ENCODE measurements at regions not wholly inside any gene's neighbourhood (a gene's known extent, or its start where the extent isn't known, plus 50 kb on each side); places are given as distances from the start of the nearest gene placed in this dataset.

GRCh38 chr3:104988496-104988895 is 378.2 kb upstream of the ALCAM start:
- Histone ChIP-seq H3K4me1 (ENCODE audit: control insufficient read depth, insufficient read depth, low read length) (no peaks in the 10 kb centered on the region), H3K36me3 (ENCODE audit: control insufficient read depth, insufficient read depth, low read length) (no peaks in the 10 kb centered on the region), H3K9ac (ENCODE audit: low read length) (no peak overlapping the region), H3K27ac (ENCODE audit: low read depth, low read length) (no peak overlapping the region), H3K27me3 (ENCODE audit: control insufficient read depth, insufficient read depth, low read length) (no peaks in the 10 kb centered on the region), H3K4me3 (ENCODE audit: low read length) (no peak overlapping the region)

GRCh38 chr3:104989878-104990277 is 376.8 kb upstream of the ALCAM start:
- Histone ChIP-seq H3K9ac (ENCODE audit: low read length) (no peak overlapping the region), H3K27me3 (ENCODE audit: control insufficient read depth, insufficient read depth, low read length) (no peaks in the 10 kb centered on the region), H3K4me1 (ENCODE audit: control insufficient read depth, insufficient read depth, low read length) (no peaks in the 10 kb centered on the region), H3K27ac (ENCODE audit: low read depth, low read length) (no peak overlapping the region), H3K36me3 (ENCODE audit: control insufficient read depth, insufficient read depth, low read length) (no peaks in the 10 kb centered on the region), H3K4me3 (ENCODE audit: low read length) (no peak overlapping the region)

- no peaks in the 10 kb centered on the region for H3K4me1 ChIP-seq (ENCODE audit: control insufficient read depth, insufficient read depth, low read length)
- no peak overlapping the region for H3K4me3 ChIP-seq (ENCODE audit: low read length)
- H3K27ac ChIP-seq (ENCODE audit: low read depth, low read length): no peak overlapping the region
- no peaks in the 10 kb centered on the region for H3K36me3 ChIP-seq (ENCODE audit: control insufficient read depth, insufficient read depth, low read length)
- H3K27me3 ChIP-seq (ENCODE audit: control insufficient read depth, insufficient read depth, low read length): no peaks in the 10 kb centered on the region
- H3K9ac ChIP-seq (ENCODE audit: low read length): no peak overlapping the region
Observed at GRCh38 chr3:104990758-104991157, 376.0 kb upstream of the ALCAM start.

GRCh38 chr3:104992676-104993075 is 374.0 kb upstream of the ALCAM start:
- no peak overlapping the region for H3K27ac ChIP-seq (ENCODE audit: low read depth, low read length)
- no peak overlapping the region for H3K9ac ChIP-seq (ENCODE audit: low read length)
- no peaks in the 10 kb centered on the region for H3K4me1 ChIP-seq (ENCODE audit: control insufficient read depth, insufficient read depth, low read length)
- no peaks in the 10 kb centered on the region for H3K27me3 ChIP-seq (ENCODE audit: control insufficient read depth, insufficient read depth, low read length)
- no peaks in the 10 kb centered on the region for H3K36me3 ChIP-seq (ENCODE audit: control insufficient read depth, insufficient read depth, low read length)
- no peak overlapping the region for H3K4me3 ChIP-seq (ENCODE audit: low read length)

- Histone ChIP-seq H3K36me3 (ENCODE audit: control insufficient read depth, insufficient read depth, low read length) (no peaks in the 10 kb centered on the region), H3K4me1 (ENCODE audit: control insufficient read depth, insufficient read depth, low read length) (no peaks in the 10 kb centered on the region), H3K27ac (ENCODE audit: low read depth, low read length) (no peak overlapping the region), H3K4me3 (ENCODE audit: low read length) (no peak overlapping the region), H3K9ac (ENCODE audit: low read length) (no peak overlapping the region), H3K27me3 (ENCODE audit: control insufficient read depth, insufficient read depth, low read length) (no peaks in the 10 kb centered on the region)
Observed at GRCh38 chr3:105006164-105006563, 360.5 kb upstream of the ALCAM start.

- no peak overlapping the region for H3K4me3 ChIP-seq (ENCODE audit: low read length)
- no peaks in the 10 kb centered on the region for H3K27me3 ChIP-seq (ENCODE audit: control insufficient read depth, insufficient read depth, low read length)
- no peaks in the 10 kb centered on the region for H3K36me3 ChIP-seq (ENCODE audit: control insufficient read depth, insufficient read depth, low read length)
- no peaks in the 10 kb centered on the region for H3K4me1 ChIP-seq (ENCODE audit: control insufficient read depth, insufficient read depth, low read length)
- H3K9ac ChIP-seq (ENCODE audit: low read length): no peak overlapping the region
- no peak overlapping the region for H3K27ac ChIP-seq (ENCODE audit: low read depth, low read length)
Observed at GRCh38 chr3:105013657-105014056, 353.1 kb upstream of the ALCAM start.

GRCh38 chr3:105014631-105015030 is 352.1 kb upstream of the ALCAM start:
- H3K9ac ChIP-seq (ENCODE audit: low read length): no peak overlapping the region
- no peaks in the 10 kb centered on the region for H3K36me3 ChIP-seq (ENCODE audit: control insufficient read depth, insufficient read depth, low read length)
- no peaks in the 10 kb centered on the region for H3K27me3 ChIP-seq (ENCODE audit: control insufficient read depth, insufficient read depth, low read length)
- no peak overlapping the region for H3K4me3 ChIP-seq (ENCODE audit: low read length)
- H3K4me1 ChIP-seq (ENCODE audit: control insufficient read depth, insufficient read depth, low read length): no peaks in the 10 kb centered on the region
- H3K27ac ChIP-seq (ENCODE audit: low read depth, low read length): no peak overlapping the region

- Histone ChIP-seq H3K27me3 (ENCODE audit: control insufficient read depth, insufficient read depth, low read length) (no peaks in the 10 kb centered on the region), H3K27ac (ENCODE audit: low read depth, low read length) (no peak overlapping the region), H3K4me1 (ENCODE audit: control insufficient read depth, insufficient read depth, low read length) (no peaks in the 10 kb centered on the region), H3K9ac (ENCODE audit: low read length) (no peak overlapping the region), H3K4me3 (ENCODE audit: low read length) (no peak overlapping the region), H3K36me3 (ENCODE audit: control insufficient read depth, insufficient read depth, low read length) (no peaks in the 10 kb centered on the region)
Observed at GRCh38 chr3:105022813-105023212, 343.9 kb upstream of the ALCAM start.

- no peak overlapping the region for H3K27ac ChIP-seq (ENCODE audit: low read depth, low read length)
- H3K36me3 ChIP-seq (ENCODE audit: control insufficient read depth, insufficient read depth, low read length): no peaks in the 10 kb centered on the region
- no peaks in the 10 kb centered on the region for H3K27me3 ChIP-seq (ENCODE audit: control insufficient read depth, insufficient read depth, low read length)
- no peaks in the 10 kb centered on the region for H3K4me1 ChIP-seq (ENCODE audit: control insufficient read depth, insufficient read depth, low read length)
- H3K9ac ChIP-seq (ENCODE audit: low read length): no peak overlapping the region
- H3K4me3 ChIP-seq (ENCODE audit: low read length): no peak overlapping the region
Observed at GRCh38 chr3:105030211-105030610, 336.5 kb upstream of the ALCAM start.

- H3K4me1 ChIP-seq (ENCODE audit: control insufficient read depth, insufficient read depth, low read length): no peaks in the 10 kb centered on the region
- no peaks in the 10 kb centered on the region for H3K36me3 ChIP-seq (ENCODE audit: control insufficient read depth, insufficient read depth, low read length)
- H3K9ac ChIP-seq (ENCODE audit: low read length): no peak overlapping the region
- no peak overlapping the region for H3K4me3 ChIP-seq (ENCODE audit: low read length)
- H3K27ac ChIP-seq (ENCODE audit: low read depth, low read length): no peak overlapping the region
- no peaks in the 10 kb centered on the region for H3K27me3 ChIP-seq (ENCODE audit: control insufficient read depth, insufficient read depth, low read length)
Observed at GRCh38 chr3:105032541-105032940, 334.2 kb upstream of the ALCAM start.

- no peaks in the 10 kb centered on the region for H3K27me3 ChIP-seq (ENCODE audit: control insufficient read depth, insufficient read depth, low read length)
- H3K4me3 ChIP-seq (ENCODE audit: low read length): no peak overlapping the region
- H3K27ac ChIP-seq (ENCODE audit: low read depth, low read length): no peak overlapping the region
- H3K9ac ChIP-seq (ENCODE audit: low read length): no peak overlapping the region
- no peaks in the 10 kb centered on the region for H3K4me1 ChIP-seq (ENCODE audit: control insufficient read depth, insufficient read depth, low read length)
- H3K36me3 ChIP-seq (ENCODE audit: control insufficient read depth, insufficient read depth, low read length): no peaks in the 10 kb centered on the region
Observed at GRCh38 chr3:105033081-105033480, 333.6 kb upstream of the ALCAM start.

GRCh38 chr3:105039004-105039403 is 327.7 kb upstream of the ALCAM start:
- Histone ChIP-seq H3K4me3 (ENCODE audit: low read length) (no peak overlapping the region), H3K4me1 (ENCODE audit: control insufficient read depth, insufficient read depth, low read length) (no peaks in the 10 kb centered on the region), H3K27ac (ENCODE audit: low read depth, low read length) (no peak overlapping the region), H3K36me3 (ENCODE audit: control insufficient read depth, insufficient read depth, low read length) (no peaks in the 10 kb centered on the region), H3K9ac (ENCODE audit: low read length) (no peak overlapping the region), H3K27me3 (ENCODE audit: control insufficient read depth, insufficient read depth, low read length) (no peaks in the 10 kb centered on the region)

- H3K4me3 ChIP-seq (ENCODE audit: low read length): no peak overlapping the region
- no peaks in the 10 kb centered on the region for H3K27me3 ChIP-seq (ENCODE audit: control insufficient read depth, insufficient read depth, low read length)
- H3K27ac ChIP-seq (ENCODE audit: low read depth, low read length): no peak overlapping the region
- H3K9ac ChIP-seq (ENCODE audit: low read length): no peak overlapping the region
- H3K36me3 ChIP-seq (ENCODE audit: control insufficient read depth, insufficient read depth, low read length): no peaks in the 10 kb centered on the region
- H3K4me1 ChIP-seq (ENCODE audit: control insufficient read depth, insufficient read depth, low read length): no peaks in the 10 kb centered on the region
Observed at GRCh38 chr3:105040026-105040622, 326.6 kb upstream of the ALCAM start.

All from rectal smooth muscle tissue (tissue), 1 donor.